Bronchial epithelial cell (primary cell): ENCODE measurements at regions not wholly inside any gene's neighbourhood (a gene's known extent, or its start where the extent isn't known, plus 50 kb on each side); places are given as distances from the start of the nearest gene placed in this dataset.

Source experiments
- DNase-seq: peaks from one replicate; pipeline ENCODE4 v3.0.0-alpha.2; 2010; ENCODE audit warnings: low read depth
- FAIRE-seq: peaks from 2 replicates; lab custom pipeline; 2011; peaks lifted over from hg19 to GRCh38; lab: Jason Lieb, UNC
- H3K27me3 ChIP-seq: 2 replicates; pipeline ENCODE4 v1.5.1; 2011; ENCODE audit warnings: low read length; ENCODE audit not compliant: control insufficient read depth, insufficient read depth
- H3K36me3 ChIP-seq: 2 replicates; pipeline ENCODE4 v1.5.1; 2011; ENCODE audit warnings: low read length; ENCODE audit not compliant: control insufficient read depth, insufficient read depth
- H3K4me3 ChIP-seq: 2 replicates; pipeline ENCODE4 v1.5.1; 2011; ENCODE audit warnings: mild to moderate bottlenecking, low read depth, low read length, control low read depth
- TF ChIP-seq, protein P1 (sequence below): IDR thresholded peaks from 2 replicates; pipeline ENCODE4 v1.5.1; 2011; ENCODE audit warnings: mild to moderate bottlenecking, moderate library complexity, low read length, control low read depth, inconsistent platforms; ENCODE audit not compliant: insufficient read depth, severe bottlenecking

DNA sequence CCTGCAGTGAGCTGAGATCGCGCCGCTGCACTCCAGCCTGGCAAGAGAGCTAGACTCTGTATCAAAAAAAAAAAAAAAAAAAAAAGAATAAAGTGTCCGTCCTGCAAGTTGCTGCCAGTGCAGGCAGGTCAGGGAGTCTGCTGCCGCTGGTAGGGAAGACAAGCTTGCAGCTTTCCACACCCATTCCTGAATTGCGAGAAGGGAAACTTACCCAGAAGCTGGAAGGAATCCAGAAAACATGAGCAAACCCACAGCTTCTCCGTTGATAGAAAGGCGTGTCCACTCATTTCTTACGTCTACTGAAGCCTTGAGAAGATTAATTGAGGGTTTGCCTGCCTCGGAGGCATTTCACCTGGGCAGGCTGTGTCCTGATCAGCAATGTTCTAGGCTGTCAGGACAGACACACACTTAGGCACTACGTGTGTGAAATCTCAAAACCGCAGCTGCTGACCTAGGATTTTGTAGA, 61.6 kb upstream of the DSP start:
- H3K27me3 ChIP-seq, result no peaks in the 10 kb centered on the region
- FAIRE-seq, result peak; percentile 99
- H3K36me3 ChIP-seq, result no peaks in the 10 kb centered on the region
- peak; percentile 100 for DNase-seq
- TF ChIP-seq, protein P1, sequence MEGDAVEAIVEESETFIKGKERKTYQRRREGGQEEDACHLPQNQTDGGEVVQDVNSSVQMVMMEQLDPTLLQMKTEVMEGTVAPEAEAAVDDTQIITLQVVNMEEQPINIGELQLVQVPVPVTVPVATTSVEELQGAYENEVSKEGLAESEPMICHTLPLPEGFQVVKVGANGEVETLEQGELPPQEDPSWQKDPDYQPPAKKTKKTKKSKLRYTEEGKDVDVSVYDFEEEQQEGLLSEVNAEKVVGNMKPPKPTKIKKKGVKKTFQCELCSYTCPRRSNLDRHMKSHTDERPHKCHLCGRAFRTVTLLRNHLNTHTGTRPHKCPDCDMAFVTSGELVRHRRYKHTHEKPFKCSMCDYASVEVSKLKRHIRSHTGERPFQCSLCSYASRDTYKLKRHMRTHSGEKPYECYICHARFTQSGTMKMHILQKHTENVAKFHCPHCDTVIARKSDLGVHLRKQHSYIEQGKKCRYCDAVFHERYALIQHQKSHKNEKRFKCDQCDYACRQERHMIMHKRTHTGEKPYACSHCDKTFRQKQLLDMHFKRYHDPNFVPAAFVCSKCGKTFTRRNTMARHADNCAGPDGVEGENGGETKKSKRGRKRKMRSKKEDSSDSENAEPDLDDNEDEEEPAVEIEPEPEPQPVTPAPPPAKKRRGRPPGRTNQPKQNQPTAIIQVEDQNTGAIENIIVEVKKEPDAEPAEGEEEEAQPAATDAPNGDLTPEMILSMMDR, result no peak
- no peak overlapping the region for H3K4me3 ChIP-seq

DNA sequence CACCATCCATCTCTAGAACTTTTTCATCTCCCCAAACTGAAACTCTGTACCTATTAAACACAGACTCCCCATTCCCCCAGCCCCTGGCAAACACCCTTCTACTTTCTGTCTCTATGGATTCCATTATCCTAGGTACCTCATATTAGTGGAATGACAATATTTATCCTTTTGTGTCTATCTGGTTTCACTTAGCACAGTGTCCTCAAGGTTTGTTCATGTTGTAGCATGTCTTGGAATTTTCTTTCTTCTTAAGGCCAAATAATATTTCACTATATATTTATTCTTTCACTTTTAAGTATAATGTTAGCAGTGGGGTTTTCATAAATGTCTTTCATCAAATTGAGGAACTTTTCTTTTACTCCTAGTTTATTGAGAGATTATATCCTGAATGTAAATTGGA, 56.8 kb upstream of the DSP start:
- H3K4me3 ChIP-seq, result no peak overlapping the region
- H3K36me3 ChIP-seq, result no peaks in the 10 kb centered on the region
- TF ChIP-seq, protein P1, result no peak
- no peaks in the 10 kb centered on the region for H3K27me3 ChIP-seq
- no peak for FAIRE-seq
- DNase-seq, result peak; percentile 83

DNA sequence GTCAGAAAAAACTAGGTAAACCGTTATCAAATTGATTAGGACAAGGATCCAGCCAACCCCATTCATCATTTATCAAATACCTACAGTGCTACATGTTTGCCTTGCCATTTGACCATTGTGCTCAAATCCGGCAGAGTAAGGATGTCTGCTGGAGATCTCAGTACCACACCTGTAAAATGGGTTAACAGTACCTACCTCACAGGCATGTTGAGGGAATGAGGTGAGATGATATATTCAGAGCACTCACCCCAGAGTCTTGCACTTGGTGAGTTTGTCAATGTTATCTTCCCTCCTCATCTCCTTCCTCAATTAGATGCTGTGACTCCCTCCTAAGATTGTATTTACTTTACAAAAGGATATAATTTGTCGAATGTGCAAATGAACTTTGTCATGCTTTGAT, 54.5 kb upstream of the DSP start:
- FAIRE-seq, result no peak
- no peak for DNase-seq
- H3K36me3 ChIP-seq, result no peaks in the 10 kb centered on the region
- TF ChIP-seq, protein P1, result no peak
- H3K27me3 ChIP-seq, result no peaks in the 10 kb centered on the region
- no peak overlapping the region for H3K4me3 ChIP-seq

DNA sequence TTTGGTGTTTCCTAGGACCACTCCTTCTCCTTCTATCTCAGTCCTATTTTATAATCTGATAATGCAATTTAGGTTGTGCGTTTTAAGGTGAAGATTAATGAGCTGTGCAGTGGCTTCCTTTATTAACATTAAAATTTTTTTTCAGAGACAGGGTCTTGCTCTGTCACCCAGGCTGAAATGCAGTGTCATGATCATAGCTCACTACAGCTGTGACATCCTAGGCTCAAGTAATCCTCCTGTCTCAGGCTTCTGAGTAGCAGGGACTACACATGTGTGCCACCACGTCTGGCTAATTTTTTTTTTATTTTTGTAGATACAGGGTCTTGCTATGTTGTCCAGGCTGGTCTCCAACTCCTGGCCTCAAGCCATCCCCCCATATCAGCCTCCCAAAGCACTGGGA, 53.0 kb upstream of the DSP start:
- no peak for FAIRE-seq
- Histone ChIP-seq H3K4me3 (no peak overlapping the region), H3K36me3 (no peaks in the 10 kb centered on the region), H3K27me3 (no peaks in the 10 kb centered on the region)
- DNase-seq, result no peak
- TF ChIP-seq, protein P1, result no peak

DNA sequence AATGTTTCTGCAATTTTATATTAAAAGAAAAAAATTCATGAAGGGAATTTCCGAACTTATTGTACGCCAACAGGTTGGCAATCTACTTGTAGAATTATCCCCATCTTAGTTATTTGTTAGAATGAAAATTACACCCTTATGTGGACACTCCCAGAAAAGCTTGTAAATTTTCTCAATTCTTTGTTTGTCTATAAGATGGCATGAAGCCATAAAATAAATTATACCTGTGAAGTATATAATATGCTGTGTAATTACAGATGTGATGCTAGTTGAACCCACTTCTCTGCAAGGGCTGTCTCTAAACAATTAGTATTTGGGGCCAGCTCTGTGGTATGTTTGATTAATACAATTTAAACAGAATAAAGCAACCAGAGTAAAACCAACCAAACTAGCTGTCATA, 52.1 kb upstream of the DSP start:
- DNase-seq, result no peak
- no peak for FAIRE-seq
- H3K36me3 ChIP-seq, result no peaks in the 10 kb centered on the region
- no peaks in the 10 kb centered on the region for H3K27me3 ChIP-seq
- TF ChIP-seq, protein P1, result no peak
- no peak overlapping the region for H3K4me3 ChIP-seq
